ENCODE measurements at regions not wholly inside any gene's neighbourhood (a gene's known extent, or its start where the extent isn't known, plus 50 kb on each side); places are given as distances from the start of the nearest gene placed in this dataset.

DNA sequence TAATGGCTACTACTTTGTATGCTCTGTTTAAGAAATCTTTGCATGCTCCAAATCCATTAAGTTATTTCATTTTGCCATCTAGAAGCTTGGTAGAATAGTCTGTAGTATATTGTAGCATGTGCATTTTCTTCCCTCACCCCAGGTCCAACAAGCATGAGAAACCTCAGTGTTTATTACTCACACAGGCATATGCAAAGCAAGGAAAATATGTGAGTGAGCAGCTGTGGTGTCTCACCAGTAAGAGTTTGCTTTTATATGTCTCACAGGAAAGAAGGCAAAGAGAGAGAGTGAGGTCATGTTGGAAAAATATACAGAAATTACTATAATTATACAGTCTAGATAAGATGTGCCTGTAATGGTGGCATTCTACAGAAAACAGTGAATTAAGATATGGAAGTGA lies 312.5 kb downstream of the C3orf38 start:
- TF ChIP-seq, protein P1, sequence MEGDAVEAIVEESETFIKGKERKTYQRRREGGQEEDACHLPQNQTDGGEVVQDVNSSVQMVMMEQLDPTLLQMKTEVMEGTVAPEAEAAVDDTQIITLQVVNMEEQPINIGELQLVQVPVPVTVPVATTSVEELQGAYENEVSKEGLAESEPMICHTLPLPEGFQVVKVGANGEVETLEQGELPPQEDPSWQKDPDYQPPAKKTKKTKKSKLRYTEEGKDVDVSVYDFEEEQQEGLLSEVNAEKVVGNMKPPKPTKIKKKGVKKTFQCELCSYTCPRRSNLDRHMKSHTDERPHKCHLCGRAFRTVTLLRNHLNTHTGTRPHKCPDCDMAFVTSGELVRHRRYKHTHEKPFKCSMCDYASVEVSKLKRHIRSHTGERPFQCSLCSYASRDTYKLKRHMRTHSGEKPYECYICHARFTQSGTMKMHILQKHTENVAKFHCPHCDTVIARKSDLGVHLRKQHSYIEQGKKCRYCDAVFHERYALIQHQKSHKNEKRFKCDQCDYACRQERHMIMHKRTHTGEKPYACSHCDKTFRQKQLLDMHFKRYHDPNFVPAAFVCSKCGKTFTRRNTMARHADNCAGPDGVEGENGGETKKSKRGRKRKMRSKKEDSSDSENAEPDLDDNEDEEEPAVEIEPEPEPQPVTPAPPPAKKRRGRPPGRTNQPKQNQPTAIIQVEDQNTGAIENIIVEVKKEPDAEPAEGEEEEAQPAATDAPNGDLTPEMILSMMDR (IDR thresholded peaks at IDR 0.05): no peak
- TF ChIP-seq POLR2A (IDR thresholded peaks at IDR 0.05): no peak

Data from uterus (tissue), 2 donors.